DND-41 (cell line): ENCODE measurements at regions not wholly inside any gene's neighbourhood (a gene's known extent, or its start where the extent isn't known, plus 50 kb on each side); places are given as distances from the start of the nearest gene placed in this dataset.

Experiments used
- ATAC-seq: fragments of 200-7000 bp; cut with Tn5 transposase; 3 replicates; pipeline ENCODE4 v1.9.1; 2021; ENCODE audit warnings: low read depth; ENCODE audit not compliant: insufficient read depth
- DNase-seq: peaks from one replicate; pipeline ENCODE4 v3.0.0-alpha.2; 2020
- H2AFZ ChIP-seq: 2 replicates; pipeline ENCODE4 v1.6.0; 2012; ENCODE audit warnings: low read depth, low read length
- H3K27ac ChIP-seq: 2 replicates; pipeline ENCODE4 v1.5.1; 2012; ENCODE audit warnings: low read length, inconsistent platforms
- H3K27me3 ChIP-seq: fragments of 200-600 bp; sonication (generic); 2 replicates; pipeline ENCODE4 v1.6.0; 2012; ENCODE audit warnings: low read length, mild to moderate bottlenecking, inconsistent platforms; ENCODE audit not compliant: insufficient read depth, poor library complexity
- H3K36me3 ChIP-seq: 2 replicates; pipeline ENCODE4 v1.5.1; 2012; ENCODE audit warnings: low read length, inconsistent platforms; ENCODE audit not compliant: insufficient read depth
- H3K4me1 ChIP-seq: 2 replicates; pipeline ENCODE4 v1.5.1; 2012; ENCODE audit warnings: mild to moderate bottlenecking, low read length; ENCODE audit not compliant: insufficient read depth
- H3K4me2 ChIP-seq: 2 replicates; pipeline ENCODE4 v1.6.0; 2012; ENCODE audit warnings: mild to moderate bottlenecking, moderate library complexity, low read length, inconsistent platforms; ENCODE audit not compliant: insufficient read depth
- H3K4me3 ChIP-seq, 2 experiments: fragments of 200-600 bp in 1 of 2; shearing (Covaris generic) in 1 of 2; 2 replicates each; pipeline ENCODE4 v1.5.1; 2012 to 2016; ENCODE audit warnings: inconsistent platforms in 2 of 2, low read length in 2 of 2, mild to moderate bottlenecking in 2 of 2, low read depth in 1 of 2, moderate library complexity in 1 of 2
- H3K79me2 ChIP-seq: 2 replicates; pipeline ENCODE4 v1.6.0; 2012; ENCODE audit warnings: low read length, inconsistent platforms; ENCODE audit not compliant: insufficient read depth
- H3K9ac ChIP-seq: 2 replicates; pipeline ENCODE4 v1.6.0; 2012; ENCODE audit warnings: low read depth, mild to moderate bottlenecking, inconsistent platforms, low read length, moderate library complexity
- H3K9me3 ChIP-seq: 2 replicates; pipeline ENCODE4 v1.5.1; 2012; ENCODE audit warnings: low read length, moderate library complexity, mild to moderate bottlenecking, inconsistent platforms; ENCODE audit not compliant: insufficient read depth, severe bottlenecking
- H4K20me1 ChIP-seq: 2 replicates; pipeline ENCODE4 v1.6.0; 2012; ENCODE audit warnings: low read length; ENCODE audit not compliant: insufficient read depth
- EZH2 ChIP-seq: IDR thresholded peaks from 3 replicates; pipeline ENCODE4 v1.6.1; 2012; ENCODE audit warnings: borderline replicate concordance, low read depth, mild to moderate bottlenecking, moderate library complexity, low read length, inconsistent platforms; ENCODE audit not compliant: severe bottlenecking
- TF ChIP-seq, protein P1 (sequence below): IDR thresholded peaks from 2 replicates; pipeline ENCODE4 v1.5.1; 2012; ENCODE audit warnings: borderline replicate concordance, low read length, moderate library complexity, mild to moderate bottlenecking; ENCODE audit not compliant: poor library complexity, severe bottlenecking; ENCODE audit errors: extremely low read depth

DNA sequence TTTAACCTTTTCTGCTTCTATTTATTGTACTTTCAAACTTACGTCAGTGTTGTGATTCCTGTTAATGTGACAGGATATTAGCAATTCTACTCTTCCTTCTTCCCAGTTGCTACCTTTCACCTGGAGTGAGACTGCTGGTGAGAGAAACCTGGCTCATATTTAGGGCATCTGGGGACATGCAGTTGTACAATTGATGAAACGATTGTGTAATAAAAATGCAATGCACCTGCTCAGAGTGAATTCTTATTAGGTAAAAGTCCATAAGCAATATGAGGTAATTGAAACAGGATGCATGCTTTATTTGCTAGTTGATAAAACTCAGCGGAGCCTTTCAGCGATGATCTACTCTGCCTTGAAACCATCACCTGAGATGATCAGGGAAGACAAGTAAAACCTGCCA is 116.1 kb upstream of the FBXO33 start:
- no peak overlapping the region for H3K9ac ChIP-seq
- ATAC-seq (no peak), DNase-seq (no peak)
- H3K27ac ChIP-seq: no peak overlapping the region
- H4K20me1 ChIP-seq: no peaks in the 10 kb centered on the region
- TF ChIP-seq, protein P1, sequence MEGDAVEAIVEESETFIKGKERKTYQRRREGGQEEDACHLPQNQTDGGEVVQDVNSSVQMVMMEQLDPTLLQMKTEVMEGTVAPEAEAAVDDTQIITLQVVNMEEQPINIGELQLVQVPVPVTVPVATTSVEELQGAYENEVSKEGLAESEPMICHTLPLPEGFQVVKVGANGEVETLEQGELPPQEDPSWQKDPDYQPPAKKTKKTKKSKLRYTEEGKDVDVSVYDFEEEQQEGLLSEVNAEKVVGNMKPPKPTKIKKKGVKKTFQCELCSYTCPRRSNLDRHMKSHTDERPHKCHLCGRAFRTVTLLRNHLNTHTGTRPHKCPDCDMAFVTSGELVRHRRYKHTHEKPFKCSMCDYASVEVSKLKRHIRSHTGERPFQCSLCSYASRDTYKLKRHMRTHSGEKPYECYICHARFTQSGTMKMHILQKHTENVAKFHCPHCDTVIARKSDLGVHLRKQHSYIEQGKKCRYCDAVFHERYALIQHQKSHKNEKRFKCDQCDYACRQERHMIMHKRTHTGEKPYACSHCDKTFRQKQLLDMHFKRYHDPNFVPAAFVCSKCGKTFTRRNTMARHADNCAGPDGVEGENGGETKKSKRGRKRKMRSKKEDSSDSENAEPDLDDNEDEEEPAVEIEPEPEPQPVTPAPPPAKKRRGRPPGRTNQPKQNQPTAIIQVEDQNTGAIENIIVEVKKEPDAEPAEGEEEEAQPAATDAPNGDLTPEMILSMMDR: no peak
- no peak for TF ChIP-seq EZH2
- no peaks in the 10 kb centered on the region for H3K79me2 ChIP-seq
- H2AFZ ChIP-seq: no peak overlapping the region
- H3K27me3 ChIP-seq: no peaks in the 10 kb centered on the region
- no peak overlapping the region for H3K4me2 ChIP-seq
- no peaks in the 10 kb centered on the region for H3K36me3 ChIP-seq
- H3K9me3 ChIP-seq: no peaks in the 10 kb centered on the region
- H3K4me3 ChIP-seq: no peak overlapping the region
- H3K4me1 ChIP-seq: no peaks in the 10 kb centered on the region

- no peaks in the 10 kb centered on the region for H4K20me1 ChIP-seq
- no peaks in the 10 kb centered on the region for H3K36me3 ChIP-seq
- no peaks in the 10 kb centered on the region for H3K79me2 ChIP-seq
- H3K4me1 ChIP-seq: no peaks in the 10 kb centered on the region
- H3K27ac ChIP-seq: no peak overlapping the region
- H3K27me3 ChIP-seq: no peaks in the 10 kb centered on the region
- no peak overlapping the region for H2AFZ ChIP-seq
- DNase-seq (no peak), ATAC-seq (no peak)
- TF ChIP-seq, protein P1: no peak
- no peak for TF ChIP-seq EZH2
- H3K9ac ChIP-seq: no peak overlapping the region
- H3K4me3 ChIP-seq: no peak overlapping the region
- H3K4me2 ChIP-seq: no peak overlapping the region
- H3K9me3 ChIP-seq: no peaks in the 10 kb centered on the region
Measured at GRCh38 chr14:39547845-39548244, 115.6 kb upstream of the FBXO33 start.

GRCh38 chr14:39505812-39506211 is 73.6 kb upstream of the FBXO33 start:
- TF ChIP-seq EZH2: no peak
- TF ChIP-seq, protein P1: no peak
- Histone ChIP-seq H3K9ac (no peak overlapping the region), H3K79me2 (no peaks in the 10 kb centered on the region), H2AFZ (no peak overlapping the region), H3K9me3 (peaks cover 12% of the 10 kb centered on the region), H3K27me3 (no peaks in the 10 kb centered on the region), H3K4me3 (no peak overlapping the region), H3K36me3 (no peaks in the 10 kb centered on the region), H3K4me2 (no peak overlapping the region), H4K20me1 (no peaks in the 10 kb centered on the region), H3K4me1 (no peaks in the 10 kb centered on the region), H3K27ac (no peak overlapping the region)
- ATAC-seq: no peak
- no peak for DNase-seq

GRCh38 chr14:39500253-39500652 is 68.0 kb upstream of the FBXO33 start:
- Histone ChIP-seq H3K36me3 (no peaks in the 10 kb centered on the region), H4K20me1 (no peaks in the 10 kb centered on the region)
- ATAC-seq: no peak

More at GRCh38 chr14:39500253-39500652, 68.0 kb upstream of the FBXO33 start:
- no peaks in the 10 kb centered on the region for H3K4me1 ChIP-seq
- no peaks in the 10 kb centered on the region for H3K27me3 ChIP-seq
- no peak for TF ChIP-seq EZH2
- TF ChIP-seq, protein P1: no peak
- DNase-seq: no peak
- H3K9ac ChIP-seq: no peak overlapping the region
- H3K4me2 ChIP-seq: no peak overlapping the region
- peaks cover 7% of the 10 kb centered on the region for H3K9me3 ChIP-seq
- H3K4me3 ChIP-seq: no peak overlapping the region
- H2AFZ ChIP-seq: no peak overlapping the region
- no peaks in the 10 kb centered on the region for H3K79me2 ChIP-seq
- no peak overlapping the region for H3K27ac ChIP-seq
